ENCODE measurements at regions not wholly inside any gene's neighbourhood (a gene's known extent, or its start where the extent isn't known, plus 50 kb on each side); places are given as distances from the start of the nearest gene placed in this dataset.

DNA sequence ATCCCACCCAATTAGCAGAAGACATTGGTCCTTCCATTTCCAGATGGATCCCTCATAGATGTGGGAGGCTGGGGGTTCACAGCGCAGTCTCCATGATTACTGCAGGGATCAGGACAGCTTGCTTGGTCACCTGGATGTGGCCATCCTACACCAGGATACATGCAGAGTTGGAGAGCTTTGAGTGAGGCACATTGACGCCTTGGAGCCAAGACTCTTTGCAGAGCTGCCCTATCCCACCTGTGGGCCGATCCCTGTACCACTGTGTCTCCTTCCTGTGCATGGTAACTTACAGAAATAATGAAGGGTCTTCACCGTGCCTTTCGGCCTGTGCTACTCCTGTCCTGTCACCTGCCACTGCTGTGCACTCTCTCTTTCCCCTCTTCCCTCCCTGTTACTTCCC lies 444.8 kb downstream of the GLRX3 start:
- H3K4me2 ChIP-seq = no peak overlapping the region
- no peak overlapping the region for H3K4me3 ChIP-seq
- POLR2A ChIA-PET = no interaction called here
- 10% methylated on average over 5 of the region's 5 CpGs for WGBS (ENCODE audit: missing lambda C conversion rate)
- H3K4me1 ChIP-seq = no peaks in the 10 kb centered on the region
- CTCF ChIA-PET = no interaction called here
- TF ChIP-seq KDM5A (IDR thresholded peaks at IDR 0.05) (no peak), BHLHE40 (IDR thresholded peaks at IDR 0.05; ENCODE audit: low read depth, low read length) (no peak), RARB (CRISPR knock-in tag; IDR thresholded peaks at IDR 0.05) (no peak), RCOR1 (IDR thresholded peaks at IDR 0.05; ENCODE audit: low read depth, low read length) (no peak), HOXB13 (CRISPR knock-in tag; IDR thresholded peaks at IDR 0.05; ENCODE audit: low read depth) (no peak), POLR2AphosphoS2 (conservative IDR thresholded peaks at IDR 0.05; ENCODE audit: low read length) (no peak)
- TF ChIP-seq, protein P1, sequence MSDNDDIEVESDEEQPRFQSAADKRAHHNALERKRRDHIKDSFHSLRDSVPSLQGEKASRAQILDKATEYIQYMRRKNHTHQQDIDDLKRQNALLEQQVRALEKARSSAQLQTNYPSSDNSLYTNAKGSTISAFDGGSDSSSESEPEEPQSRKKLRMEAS (IDR thresholded peaks at IDR 0.05) = no peak
- H3K27ac ChIP-seq = no peak overlapping the region
- no peak for ATAC-seq
- FAIRE-seq = no peak
- no peak for DNase-seq (ENCODE audit: low read depth in 1 of 2, low spot score in 1 of 2)
- H3K9me3 ChIP-seq = no peaks in the 10 kb centered on the region

DNA sequence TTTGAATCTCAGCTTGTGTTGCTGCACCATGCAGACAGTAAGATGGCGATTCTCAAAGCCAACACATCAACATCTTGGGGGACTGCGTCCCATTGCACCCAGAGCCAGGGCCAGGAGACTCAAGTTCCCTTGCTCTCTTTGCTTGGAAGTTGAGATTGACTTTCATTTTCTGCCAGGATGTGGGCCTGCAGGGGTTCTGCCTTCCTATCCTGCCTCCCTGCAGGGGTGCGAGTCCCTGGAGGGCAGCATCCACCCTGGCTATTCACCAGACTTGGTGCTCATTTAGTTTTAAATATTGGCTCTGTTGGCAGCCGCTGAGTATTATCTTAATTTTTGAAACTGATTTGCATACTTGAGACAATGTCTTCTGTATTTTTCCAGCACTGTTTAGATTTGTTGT lies 451.5 kb downstream of the GLRX3 start:
- no peak for DNase-seq (ENCODE audit: low read depth in 1 of 2, low spot score in 1 of 2)
- Histone ChIP-seq H3K9me3 (no peaks in the 10 kb centered on the region), H3K4me2 (no peak overlapping the region), H3K27ac (no peak overlapping the region), H3K4me3 (no peak overlapping the region), H3K4me1 (no peaks in the 10 kb centered on the region)
- ChIA-PET CTCF (no interaction called here), POLR2A (no interaction called here)
- WGBS (ENCODE audit: missing lambda C conversion rate) = 0% methylated on average over 4 of the region's 4 CpGs
- no peak for ATAC-seq
- no peak for FAIRE-seq
- TF ChIP-seq TFCP2L1 (CRISPR knock-in tag; IDR thresholded peaks at IDR 0.05) (no peak), ZSCAN20 (CRISPR knock-in tag; IDR thresholded peaks at IDR 0.05) (no peak), NFE2L2 (conservative IDR thresholded peaks at IDR 0.05; ENCODE audit: low read length) (no peak), CHD2 (IDR thresholded peaks at IDR 0.05; ENCODE audit: low read length, partially characterized antibody) (no peak), NPAS2 (CRISPR knock-in tag; IDR thresholded peaks at IDR 0.05; ENCODE audit: borderline replicate concordance) (no peak), SMC3 (IDR thresholded peaks at IDR 0.05) (no peak), CBX8 (IDR thresholded peaks at IDR 0.05) (no peak), POLR2A (IDR thresholded peaks at IDR 0.05; ENCODE audit: low read length) (no peak)
- TF ChIP-seq, protein P2, sequence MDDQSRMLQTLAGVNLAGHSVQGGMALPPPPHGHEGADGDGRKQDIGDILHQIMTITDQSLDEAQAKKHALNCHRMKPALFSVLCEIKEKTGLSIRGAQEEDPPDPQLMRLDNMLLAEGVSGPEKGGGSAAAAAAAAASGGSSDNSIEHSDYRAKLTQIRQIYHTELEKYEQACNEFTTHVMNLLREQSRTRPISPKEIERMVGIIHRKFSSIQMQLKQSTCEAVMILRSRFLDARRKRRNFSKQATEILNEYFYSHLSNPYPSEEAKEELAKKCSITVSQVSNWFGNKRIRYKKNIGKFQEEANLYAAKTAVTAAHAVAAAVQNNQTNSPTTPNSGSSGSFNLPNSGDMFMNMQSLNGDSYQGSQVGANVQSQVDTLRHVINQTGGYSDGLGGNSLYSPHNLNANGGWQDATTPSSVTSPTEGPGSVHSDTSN (IDR thresholded peaks at IDR 0.05) = no peak

DNA sequence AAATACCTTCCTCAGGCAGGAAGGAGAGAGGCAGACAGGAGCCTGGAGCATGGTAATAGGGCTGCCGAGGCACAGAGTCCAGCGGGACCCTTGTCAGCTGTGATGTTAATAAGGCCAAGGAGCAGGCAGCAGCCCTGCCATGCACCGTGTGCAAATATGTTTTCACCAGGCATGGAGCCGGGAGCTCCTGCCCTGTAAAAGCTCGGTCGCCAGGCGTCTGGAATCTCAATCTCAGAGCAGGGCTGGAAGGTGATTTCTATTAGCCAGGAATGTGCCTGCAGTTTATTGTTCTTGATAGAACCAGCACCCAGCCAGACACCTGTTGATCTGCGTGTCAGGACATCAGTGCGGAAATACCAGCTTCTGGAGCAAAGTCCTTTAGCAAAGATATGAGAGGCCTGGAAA lies 469.8 kb downstream of the GLRX3 start:
- Histone ChIP-seq H3K27ac (no peak overlapping the region), H3K4me1 (no peaks in the 10 kb centered on the region), H3K9me3 (no peaks in the 10 kb centered on the region), H3K4me2 (no peak overlapping the region), H3K4me3 (no peak overlapping the region)
- DNase-seq (ENCODE audit: low read depth in 1 of 2, low spot score in 1 of 2) (no peak), FAIRE-seq (no peak), ATAC-seq (no peak)
- ChIA-PET CTCF (no interaction called here), POLR2A (no interaction called here)
- TF ChIP-seq, protein P3, sequence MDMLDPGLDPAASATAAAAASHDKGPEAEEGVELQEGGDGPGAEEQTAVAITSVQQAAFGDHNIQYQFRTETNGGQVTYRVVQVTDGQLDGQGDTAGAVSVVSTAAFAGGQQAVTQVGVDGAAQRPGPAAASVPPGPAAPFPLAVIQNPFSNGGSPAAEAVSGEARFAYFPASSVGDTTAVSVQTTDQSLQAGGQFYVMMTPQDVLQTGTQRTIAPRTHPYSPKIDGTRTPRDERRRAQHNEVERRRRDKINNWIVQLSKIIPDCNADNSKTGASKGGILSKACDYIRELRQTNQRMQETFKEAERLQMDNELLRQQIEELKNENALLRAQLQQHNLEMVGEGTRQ (IDR thresholded peaks at IDR 0.05) = no peak
- WGBS (ENCODE audit: missing lambda C conversion rate) = 39% methylated on average over 9 of the region's 9 CpGs

DNA sequence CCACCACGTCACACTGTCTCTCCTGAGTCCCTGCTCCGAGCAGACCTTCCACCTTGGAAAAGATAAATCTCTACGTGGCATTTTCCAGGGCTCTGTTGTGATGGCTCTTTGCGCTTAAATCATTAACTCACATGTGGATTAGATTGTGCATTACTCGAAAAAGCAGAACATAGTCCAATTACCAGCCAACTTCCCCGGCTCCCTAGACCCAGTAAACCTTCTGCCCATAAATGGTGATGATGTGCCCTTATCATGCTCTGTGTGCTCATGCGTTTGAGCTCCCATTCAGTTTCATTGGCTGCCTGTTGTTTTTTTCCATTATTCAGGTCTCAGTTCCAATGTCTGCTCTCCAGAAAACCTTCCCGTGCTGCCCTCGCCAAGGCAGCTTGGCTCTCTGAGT lies 471.2 kb downstream of the GLRX3 start:
- Histone ChIP-seq H3K4me3 (no peak overlapping the region), H3K4me2 (no peak overlapping the region), H3K4me1 (no peaks in the 10 kb centered on the region), H3K9me3 (no peaks in the 10 kb centered on the region), H3K27ac (no peak overlapping the region)
- CTCF ChIA-PET = interaction anchor here (0.6 kb wide), 1 partner anchor 32 kb away, joined by 3 read pairs; no protein-coding TSS in a partner anchor
- ATAC-seq = no peak
- 2% methylated on average over 9 of the region's 9 CpGs for WGBS (ENCODE audit: missing lambda C conversion rate)
- TF ChIP-seq POLR2A (IDR thresholded peaks at IDR 0.05; ENCODE audit: low read length) (no peak), FOXS1 (CRISPR knock-in tag; IDR thresholded peaks at IDR 0.05) (no peak), EHMT2 (IDR thresholded peaks at IDR 0.05; ENCODE audit: low read depth) (no peak), MAZ (IDR thresholded peaks at IDR 0.05; ENCODE audit: borderline replicate concordance, low read depth, low read length) (no peak), HDAC2 (IDR thresholded peaks at IDR 0.05) (no peak), ZFP36 (IDR thresholded peaks at IDR 0.05; ENCODE audit: borderline replicate concordance, partially characterized antibody) (no peak), SREBF2 (IDR thresholded peaks at IDR 0.05) (no peak), RAD21 (conservative IDR thresholded peaks at IDR 0.05 in 1 of 2, IDR thresholded peaks at IDR 0.05 in 1 of 2) (no peak), NR3C1 (IDR thresholded peaks at IDR 0.05) (no peak), FOSB (CRISPR knock-in tag; IDR thresholded peaks at IDR 0.05) (no peak), CHD2 (IDR thresholded peaks at IDR 0.05; ENCODE audit: low read length, partially characterized antibody) (no peak), JUN (IDR thresholded peaks at IDR 0.05) (no peak), MAFK (IDR thresholded peaks at IDR 0.05; ENCODE audit: partially characterized antibody) (no peak), HOXB5 (CRISPR knock-in tag; IDR thresholded peaks at IDR 0.05) (no peak), CBX8 (IDR thresholded peaks at IDR 0.05) (no peak), MYC (IDR thresholded peaks at IDR 0.05; ENCODE audit: borderline replicate concordance, low read length) (no peak), HOXB13 (CRISPR knock-in tag; IDR thresholded peaks at IDR 0.05; ENCODE audit: low read depth) (no peak), ZNF302 (CRISPR knock-in tag; IDR thresholded peaks at IDR 0.05) (no peak)
- TF ChIP-seq, protein P4, sequence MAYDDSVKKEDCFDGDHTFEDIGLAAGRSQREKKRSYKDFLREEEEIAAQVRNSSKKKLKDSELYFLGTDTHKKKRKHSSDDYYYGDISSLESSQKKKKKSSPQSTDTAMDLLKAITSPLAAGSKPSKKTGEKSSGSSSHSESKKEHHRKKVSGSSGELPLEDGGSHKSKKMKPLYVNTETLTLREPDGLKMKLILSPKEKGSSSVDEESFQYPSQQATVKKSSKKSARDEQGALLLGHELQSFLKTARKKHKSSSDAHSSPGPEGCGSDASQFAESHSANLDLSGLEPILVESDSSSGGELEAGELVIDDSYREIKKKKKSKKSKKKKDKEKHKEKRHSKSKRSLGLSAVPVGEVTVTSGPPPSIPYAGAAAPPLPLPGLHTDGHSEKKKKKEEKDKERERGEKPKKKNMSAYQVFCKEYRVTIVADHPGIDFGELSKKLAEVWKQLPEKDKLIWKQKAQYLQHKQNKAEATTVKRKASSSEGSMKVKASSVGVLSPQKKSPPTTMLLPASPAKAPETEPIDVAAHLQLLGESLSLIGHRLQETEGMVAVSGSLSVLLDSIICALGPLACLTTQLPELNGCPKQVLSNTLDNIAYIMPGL (CRISPR knock-in tag; IDR thresholded peaks at IDR 0.05; ENCODE audit: borderline replicate concordance) = no peak
- no peak for FAIRE-seq
- POLR2A ChIA-PET = no interaction called here
- DNase-seq (ENCODE audit: low read depth in 1 of 2, low spot score in 1 of 2) = no peak

Measured in A549 (cell line).